Muscle of arm (tissue), 1 donor: ENCODE measurements at regions not wholly inside any gene's neighbourhood (a gene's known extent, or its start where the extent isn't known, plus 50 kb on each side); places are given as distances from the start of the nearest gene placed in this dataset.

ENCODE experiments used
- DNase-seq: peaks from one replicate; pipeline ENCODE4 v3.0.0-alpha.2; 2013

DNA sequence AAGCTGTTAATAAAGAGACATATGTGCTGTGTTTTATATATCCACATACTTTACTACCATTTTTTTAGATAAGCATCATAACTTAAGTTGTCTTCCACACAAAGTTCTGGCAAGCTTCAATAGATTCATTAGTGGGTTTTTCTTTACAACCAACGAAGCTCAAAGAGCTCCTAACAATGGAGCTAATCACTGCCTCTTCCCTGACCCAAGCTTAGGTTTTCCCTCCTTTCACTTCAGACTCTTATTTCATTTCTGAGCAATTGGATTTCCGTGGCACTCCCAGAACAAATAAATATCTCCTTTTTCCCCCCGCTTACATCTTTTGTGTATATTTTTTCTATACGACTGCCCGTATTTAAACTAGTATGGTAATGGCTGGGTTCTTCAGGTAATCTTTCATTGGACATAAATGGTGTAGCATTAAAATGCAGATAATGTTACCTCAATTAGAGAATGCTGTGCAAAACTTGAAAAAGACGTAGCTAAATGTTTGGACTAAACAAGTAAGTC, 275.5 kb upstream of the TMEM161B start:
- DNase-seq = no peak

DNA sequence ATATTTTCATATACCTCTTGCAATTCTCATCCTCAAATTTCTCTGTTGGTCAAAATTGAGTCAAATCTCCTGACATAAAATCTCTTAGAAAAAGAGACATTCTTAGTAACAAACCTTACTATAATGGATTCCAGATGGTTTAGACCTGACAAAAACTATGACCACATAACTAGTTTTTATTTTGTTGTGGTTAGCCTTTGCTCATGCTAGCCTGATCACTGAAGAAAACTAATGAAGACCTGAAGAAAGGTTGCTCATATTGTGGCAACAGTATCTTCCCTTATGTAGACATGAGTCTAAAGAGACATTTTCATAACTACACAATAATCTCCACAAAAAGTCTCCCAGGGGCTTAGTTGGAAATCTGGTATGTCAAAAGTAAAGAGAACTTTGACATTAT, 274.1 kb upstream of the TMEM161B start:
- DNase-seq = no peak

DNA sequence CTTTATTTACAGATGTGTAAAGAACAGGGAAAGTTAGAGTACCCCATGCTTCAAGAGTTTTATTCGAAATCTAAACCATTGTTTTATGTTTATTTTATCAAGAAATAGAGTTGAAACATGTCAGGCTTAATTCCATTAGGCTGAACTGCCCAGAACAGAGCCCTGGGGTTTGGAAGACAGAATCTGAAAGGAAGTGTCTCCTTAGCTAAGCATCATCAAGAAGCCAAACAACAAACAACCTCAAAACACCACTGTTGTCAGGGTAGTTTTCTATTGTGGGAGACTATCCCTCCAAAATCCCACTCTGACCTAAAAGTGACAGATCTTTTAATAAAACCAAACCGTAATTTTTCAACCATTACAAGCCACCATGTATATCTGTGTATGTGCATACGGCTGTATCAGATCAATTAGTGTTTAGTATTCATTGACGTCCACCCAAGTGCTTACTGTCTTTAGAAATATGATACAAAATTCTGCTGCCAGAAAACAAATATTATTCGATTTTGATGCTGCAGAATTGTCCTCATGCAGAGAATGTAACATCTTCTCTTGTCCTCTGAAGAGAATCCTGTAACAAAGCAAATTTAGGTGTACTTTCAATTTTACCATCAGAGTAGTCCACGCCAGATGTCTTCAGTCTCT, 271.9 kb upstream of the TMEM161B start:
- DNase-seq = no peak

DNA sequence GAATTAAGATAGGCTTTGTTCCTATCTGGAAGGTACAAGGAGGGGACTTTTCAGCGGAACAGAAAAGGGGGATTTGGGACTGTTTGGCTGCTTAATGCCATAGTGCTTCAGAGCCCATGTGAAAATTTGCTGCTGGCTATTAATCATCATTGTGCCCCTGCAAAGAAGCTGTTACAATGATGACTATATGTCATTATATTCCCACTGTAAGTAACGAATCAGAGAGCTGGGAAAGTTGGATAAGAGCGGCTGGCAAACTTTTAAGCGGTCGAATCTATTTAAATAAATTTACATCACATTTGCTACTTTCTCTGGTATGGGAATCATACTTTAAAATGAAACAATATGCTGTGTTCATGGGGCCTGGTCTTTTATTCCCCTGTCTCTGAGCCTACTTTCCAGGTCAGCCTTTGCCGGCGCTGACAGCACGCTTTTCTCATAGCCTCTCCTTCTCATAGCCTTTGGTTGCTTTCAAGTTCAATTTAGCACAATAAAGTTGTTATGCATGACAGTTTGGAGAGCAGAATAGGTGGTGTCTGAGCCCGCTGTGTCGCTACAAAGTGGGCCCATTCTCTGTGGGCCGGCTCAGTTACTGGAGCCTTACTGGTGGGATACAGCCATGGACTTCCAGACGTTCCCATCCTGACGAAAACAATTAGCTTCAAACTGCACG, 271.2 kb upstream of the TMEM161B start:
- no peak for DNase-seq

DNA sequence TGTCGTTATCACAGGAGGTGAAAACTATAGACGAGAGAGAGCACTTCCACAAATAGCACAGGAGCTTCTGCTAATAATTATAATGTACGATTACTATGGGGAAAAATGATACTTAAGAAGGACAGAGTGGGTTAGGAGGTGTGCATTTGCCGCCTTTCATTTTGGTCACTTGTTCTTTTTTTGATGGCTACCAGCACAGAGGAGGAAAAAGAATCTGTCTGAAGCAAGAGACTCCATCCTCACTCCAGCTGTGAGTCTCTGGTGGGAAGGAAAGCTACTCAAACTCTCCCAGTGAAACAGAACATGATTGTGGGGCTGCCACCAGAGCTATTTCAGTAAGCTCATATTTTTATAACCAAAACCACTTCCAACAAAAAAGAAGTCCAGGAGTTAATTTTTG, 270.4 kb upstream of the TMEM161B start:
- no peak for DNase-seq

DNA sequence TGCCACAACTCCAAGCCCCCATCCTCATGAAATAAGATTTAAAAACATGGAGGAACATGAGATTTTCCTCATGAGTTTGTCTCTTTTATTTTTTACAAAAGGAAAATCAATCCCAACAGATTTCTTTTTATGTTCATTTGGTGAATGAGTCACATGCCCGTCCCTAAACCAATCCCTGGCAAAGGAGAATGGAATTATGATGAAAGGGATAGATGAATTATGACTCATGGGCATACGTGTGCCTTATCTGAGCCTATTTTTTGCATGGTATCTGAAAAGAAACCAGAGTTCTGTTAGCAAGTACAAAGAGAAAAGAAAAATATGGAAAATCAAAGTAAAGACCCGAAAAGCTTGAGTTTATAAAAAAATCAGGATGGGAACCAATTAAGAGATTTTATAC, 267.5 kb upstream of the TMEM161B start:
- no peak for DNase-seq

DNA sequence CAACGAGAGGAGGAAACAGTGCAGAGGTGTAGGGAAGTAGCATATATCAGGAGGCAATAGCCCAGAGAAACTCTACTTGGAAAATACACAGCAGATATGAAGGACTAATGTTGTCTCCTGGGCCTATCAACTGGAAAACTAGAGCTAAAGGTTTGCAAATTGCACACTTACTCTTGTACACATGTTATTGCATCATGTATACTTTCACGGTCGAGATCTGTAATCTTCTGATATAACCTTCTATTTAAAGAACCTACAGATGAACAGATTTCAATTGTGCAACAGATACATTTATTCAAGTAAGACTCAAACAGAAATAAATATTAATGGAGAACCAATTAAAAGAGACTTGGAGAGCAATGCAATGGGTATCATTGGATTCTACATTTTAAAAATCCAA, 256.3 kb upstream of the TMEM161B start:
- DNase-seq = no peak

DNA sequence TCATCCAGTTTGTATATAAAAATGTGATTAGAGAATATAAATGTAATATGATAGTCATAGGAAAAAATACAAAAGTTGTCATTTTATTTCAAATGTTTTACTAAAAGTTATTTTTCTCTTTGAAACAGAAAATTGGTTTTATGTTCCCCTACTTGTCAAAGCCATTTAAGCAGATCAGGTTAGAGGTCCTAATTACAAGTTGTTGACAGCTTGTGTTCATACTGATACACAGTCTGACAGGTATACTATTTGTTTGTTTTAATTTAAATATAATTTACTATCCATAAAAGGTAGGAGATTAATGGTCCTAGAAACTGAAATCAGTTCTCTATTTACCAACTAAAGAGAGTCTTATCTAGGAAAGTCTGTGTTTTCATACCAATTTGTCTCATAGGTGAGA, 250.4 kb upstream of the TMEM161B start:
- DNase-seq = no peak

DNA sequence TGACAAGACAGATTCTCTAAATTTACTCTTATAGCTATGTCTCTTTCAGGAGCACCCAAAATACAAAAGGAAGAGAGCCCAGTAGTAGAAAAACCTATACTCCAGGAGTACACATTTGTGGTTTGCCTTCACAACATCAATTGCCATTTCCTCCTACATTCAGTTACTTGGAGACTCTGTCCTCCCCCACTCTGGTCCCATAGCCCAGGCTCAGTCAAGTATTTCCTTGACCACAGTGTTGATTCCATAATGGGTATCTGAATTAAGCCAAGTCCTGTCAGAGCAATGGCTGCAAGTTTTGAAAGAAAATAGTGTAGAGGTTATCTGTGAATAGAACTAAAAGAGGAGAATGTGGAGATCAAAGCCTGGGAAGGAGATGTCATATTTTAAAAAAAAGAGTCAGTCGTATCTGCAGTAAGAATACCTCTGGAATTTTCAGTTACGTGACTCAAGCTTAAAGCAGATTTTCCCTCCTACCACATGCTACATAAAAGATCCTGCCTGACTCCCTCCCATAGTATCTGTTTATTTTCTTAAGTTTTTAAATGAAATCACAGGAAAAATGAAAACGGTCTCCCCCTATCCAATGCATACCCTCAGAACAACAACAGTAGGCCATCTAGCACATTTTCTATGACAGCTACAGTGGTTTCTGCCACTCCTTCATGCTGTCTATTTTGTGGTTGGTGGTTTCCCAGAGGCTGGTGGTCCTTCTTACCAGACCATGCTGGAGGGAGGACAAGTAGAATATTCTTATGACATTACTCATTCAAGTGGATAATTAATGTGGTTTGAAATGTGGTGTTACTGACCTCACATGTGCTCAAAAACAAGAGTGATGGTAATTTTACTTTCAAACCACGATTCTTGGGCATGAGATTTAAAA, 249.7 kb upstream of the TMEM161B start:
- no peak for DNase-seq

DNA sequence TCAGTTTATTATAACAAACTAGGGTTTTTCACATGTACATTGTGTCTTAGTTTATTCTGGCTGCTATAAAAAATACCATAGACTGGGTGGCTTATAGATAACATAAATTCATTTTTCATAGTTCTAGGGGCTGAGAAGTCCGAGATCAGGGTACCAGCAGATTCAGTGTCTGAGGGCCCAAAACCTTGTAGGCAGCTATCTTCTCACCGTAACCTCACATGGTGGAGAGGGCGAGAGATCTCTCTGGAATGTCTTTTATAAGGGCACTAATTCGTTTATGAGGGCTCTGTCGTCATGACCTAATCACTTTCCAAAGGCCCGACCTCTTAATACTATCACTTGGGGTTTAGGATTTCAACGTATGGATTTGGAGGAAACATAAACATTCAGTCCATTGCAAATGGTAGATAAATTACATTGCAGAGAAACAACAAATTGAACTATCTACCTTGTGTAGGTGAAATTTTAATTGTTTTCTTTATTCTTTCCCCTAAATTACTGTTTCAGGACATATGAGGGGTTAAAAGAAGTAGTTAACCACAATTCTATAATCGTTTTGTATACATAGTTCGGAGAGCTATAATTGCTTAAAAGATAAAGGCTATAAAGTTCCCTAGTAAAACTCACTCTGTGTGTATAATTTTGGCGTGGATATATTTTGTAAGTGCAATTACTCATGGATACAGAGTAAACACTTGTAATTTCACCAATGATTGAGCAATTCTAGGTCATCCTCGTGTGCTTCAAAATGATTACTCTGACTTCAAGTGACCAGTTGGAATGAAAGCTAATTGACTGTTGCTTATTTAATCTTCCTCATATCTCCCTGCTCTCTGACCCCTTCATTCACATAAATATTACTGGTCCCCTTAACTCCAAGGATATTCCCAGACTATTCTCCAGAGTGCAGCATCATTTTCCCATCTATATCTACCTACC, 247.5 kb upstream of the TMEM161B start:
- no peak for DNase-seq

DNA sequence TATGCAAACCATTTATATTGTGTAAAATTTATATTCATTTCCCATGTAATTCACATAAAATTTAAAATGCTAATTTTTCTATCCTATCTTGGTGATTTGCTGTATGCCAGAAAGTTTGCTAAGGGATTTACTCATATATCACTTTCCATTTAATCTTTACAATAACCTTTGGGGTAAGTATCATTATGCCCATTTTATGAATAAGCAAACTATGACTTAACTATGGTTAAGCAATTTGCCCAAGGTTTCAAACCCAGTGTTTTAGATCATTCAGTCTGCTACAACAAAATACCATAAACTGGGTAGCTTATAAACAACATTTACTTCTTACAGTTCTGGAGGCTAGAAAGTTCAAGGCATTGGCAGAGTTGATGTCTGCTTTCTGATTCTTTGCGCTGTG, 246.4 kb upstream of the TMEM161B start:
- DNase-seq = no peak

DNA sequence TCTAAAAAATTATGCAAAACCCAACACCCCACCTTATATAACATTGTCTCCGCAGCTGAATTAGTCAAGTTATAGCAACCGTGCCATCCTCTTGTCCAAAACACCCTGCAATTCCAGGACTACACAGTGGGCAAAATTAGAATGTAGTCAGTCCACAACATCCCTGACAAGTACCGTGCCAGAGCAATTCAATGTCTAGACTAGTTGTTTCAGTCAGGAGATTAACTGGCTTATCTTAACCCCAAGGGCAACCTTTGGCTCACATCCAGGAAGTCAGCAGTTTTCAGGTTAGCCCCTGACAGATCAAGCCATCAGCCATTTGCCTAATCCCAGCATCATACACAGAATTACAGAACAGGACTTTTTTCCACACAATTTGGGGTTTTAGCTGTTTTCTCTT, 240.8 kb upstream of the TMEM161B start:
- no peak for DNase-seq

DNA sequence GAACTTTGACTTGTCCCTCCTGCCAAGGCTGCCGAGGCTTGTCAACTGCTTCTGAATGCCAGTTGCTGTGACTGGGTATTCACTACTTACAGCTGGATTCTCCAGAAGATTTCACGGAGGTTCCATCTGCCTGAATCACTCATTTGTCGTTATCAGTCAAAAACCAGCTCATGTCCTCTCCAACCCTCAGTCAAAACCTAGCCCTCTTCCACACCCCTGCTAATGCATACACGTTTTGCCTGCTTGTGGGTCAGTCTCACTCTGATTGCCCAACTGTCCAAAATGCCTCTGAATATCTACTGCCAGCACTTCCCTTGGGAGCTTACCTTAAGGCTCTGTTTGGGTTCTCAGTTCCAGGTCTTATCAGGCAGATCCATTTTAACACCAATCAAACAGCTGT, 238.6 kb upstream of the TMEM161B start:
- no peak for DNase-seq

DNA sequence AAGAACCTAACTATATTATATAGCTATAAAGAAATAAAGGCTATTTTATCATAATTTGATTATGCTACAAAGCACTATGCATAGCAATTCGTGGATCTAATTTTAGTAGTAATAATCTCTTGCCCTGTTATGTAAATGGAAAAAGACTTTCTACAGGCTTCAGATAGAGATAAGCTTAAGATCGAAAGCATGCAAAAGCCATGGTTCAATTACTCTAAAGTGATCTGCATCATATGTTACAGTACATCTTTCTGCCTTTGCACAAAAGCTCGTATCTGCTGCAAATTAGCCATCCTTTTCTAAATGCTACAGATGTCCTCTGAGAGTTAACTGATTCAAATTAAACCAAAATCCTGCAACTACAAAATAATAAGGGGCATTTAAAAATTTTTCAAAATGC, 234.8 kb upstream of the TMEM161B start:
- no peak for DNase-seq

DNA sequence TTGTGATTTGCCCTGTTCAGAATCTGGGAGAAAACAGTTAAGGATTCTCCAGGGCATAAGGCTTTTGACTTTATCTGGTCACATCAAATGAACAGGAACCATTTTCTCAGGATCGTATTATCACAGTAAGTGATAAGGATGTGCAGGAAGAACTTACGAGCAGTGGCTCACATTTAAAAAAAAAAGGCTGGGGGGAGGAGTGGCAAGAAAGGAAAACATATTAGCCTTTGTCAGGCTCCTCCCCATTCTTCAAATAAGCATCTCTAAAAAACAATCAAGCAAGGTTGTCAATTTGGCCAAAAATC, 234.3 kb upstream of the TMEM161B start:
- DNase-seq = no peak

DNA sequence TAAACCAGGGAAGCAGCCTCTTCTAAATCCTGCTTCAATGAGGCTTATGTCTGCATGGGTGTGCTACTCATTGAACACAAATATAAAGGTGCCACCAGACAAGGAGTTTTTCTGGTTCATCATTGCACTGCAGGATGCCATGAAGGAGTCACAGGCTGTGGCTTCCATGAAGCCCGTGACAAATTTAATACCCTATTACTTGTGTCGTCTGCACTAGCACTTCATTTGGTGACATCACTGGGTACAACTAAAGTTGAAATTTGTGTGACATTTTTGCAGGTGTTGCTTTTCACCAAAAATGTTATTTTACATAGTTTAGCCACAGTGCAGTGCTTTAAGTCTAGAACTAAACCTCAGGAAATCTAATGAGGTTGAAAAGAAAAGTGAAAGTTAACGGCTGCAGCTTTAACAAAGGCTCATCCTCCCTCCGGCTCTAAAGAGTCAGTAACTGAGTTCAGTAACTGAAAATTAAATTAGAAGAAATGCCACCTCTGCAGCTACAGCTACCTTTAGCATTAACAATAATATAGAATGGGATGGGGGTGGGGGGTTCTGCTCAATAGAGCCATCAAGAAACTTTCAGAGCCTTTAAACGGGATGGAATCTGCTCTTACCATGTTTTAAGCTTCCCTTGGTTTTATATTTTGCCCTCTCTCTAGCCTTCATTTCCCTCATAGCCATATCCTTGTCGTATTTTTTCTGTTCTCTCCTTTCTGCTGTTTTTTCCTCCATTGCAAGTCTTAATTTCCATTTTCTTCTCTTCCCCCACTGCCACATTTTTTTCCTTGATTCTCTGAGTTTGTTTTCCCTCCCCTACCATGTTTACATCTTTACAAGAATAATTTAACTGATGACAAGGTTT, 233.8 kb upstream of the TMEM161B start:
- DNase-seq = no peak

DNA sequence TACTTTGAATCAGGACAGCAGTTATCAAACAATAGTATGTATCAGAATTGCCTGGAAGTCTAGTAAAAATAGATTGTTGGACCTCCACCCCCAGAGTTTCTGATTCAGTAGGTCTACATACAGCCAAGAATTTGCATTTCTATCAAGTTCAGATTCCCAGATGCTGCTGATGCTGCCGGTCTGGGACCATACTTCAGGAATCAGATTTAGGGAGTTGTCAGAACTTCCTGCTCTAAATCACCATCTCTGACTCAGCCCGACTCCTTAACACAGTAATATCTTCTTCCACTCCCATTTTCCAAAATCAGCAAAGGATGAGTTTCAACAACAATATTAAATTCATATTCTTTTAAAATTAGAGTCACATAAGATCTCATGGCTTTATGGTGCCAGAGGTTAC, 227.2 kb upstream of the TMEM161B start:
- DNase-seq = no peak

DNA sequence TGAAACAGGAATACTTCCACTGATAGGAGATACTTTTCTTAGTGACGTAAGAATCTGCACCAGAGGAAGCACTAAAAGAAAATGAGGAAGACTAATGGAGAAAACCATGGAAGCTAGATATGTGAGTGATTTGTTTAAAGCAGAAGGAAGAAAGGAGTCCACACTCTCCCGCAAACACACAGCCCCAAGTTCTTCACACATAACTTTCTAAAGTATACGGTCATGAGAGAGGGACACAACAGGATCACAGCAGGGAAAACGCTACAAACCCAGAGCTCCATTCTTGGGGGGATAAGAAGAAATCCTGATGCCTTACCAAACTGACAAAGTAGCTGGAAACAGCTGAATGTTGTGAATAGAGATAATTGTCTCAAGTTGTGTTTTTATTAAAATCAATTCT, 222.2 kb upstream of the TMEM161B start:
- DNase-seq = no peak

DNA sequence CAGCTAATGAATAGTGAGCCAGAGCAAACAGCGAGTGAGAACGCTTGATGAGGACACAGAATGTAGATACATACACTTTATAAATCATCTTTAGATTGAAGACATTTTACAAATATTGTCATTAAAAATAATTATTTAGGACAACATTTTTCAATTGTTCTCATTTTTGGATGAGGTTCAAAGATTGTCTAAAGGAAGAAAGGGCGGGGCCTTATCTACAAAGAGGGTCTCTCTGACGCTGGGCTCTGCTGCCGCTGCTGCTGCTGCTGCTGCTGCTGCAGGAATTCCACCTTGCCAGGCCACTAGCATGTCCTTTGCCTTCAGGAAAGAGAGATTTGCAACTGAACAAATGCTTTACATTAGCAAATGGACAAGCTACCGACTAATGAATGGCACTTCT, 220.7 kb upstream of the TMEM161B start:
- DNase-seq = no peak

DNA sequence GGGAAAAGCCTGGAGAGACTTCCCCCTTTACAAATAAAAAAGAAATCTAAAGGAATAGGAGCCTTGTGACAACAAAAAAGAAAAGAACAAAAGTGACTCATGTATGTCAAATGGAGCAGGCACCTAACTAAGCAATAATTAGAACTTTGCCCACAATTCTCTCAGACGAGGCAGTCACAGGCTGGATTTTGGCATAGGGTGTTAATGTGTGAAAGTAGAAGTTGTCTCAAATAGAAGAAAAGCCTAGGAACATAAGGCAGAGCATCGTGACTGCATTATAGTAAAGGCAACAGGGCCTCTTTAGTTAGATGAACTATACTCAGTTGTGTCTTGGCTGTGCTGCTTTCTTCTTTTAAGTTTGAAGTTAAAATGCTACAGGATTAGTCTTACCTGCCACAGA, 219.9 kb upstream of the TMEM161B start:
- DNase-seq = no peak

DNA sequence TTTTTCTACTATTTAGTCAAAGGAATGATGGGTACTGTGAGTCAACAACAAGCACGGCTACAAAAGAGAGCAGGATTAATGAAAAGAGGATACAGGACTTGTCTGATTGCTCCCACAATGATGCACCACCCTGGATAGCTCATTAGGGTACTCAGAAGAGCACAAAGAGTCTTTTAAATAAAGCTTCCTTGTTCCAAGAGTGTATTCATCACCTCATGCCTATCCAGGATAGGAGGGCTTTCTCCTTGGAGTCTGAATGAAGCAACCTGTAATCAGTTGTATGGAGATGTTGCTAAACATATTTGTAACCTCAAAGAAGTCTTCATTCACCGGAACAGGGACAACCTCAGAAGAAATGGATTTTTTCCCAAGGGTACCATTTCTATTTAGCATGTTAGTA, 219.5 kb upstream of the TMEM161B start:
- DNase-seq = no peak
